NCI-H1694 treated with DMSO at 0.1 percent for 48 hours (cell line): ENCODE measurements at regions not wholly inside any gene's neighbourhood (a gene's known extent, or its start where the extent isn't known, plus 50 kb on each side); places are given as distances from the start of the nearest gene placed in this dataset.
"Not testable (repeated sequence)": the region's sequence is repeated elsewhere in the genome, so short reads cannot be mapped to it uniquely, and the experiment has no call there.

ENCODE experiments used
- DNase-seq: peaks from one replicate; lab custom pipeline; 2025; lab: John Stamatoyannopoulos, UW

DNA sequence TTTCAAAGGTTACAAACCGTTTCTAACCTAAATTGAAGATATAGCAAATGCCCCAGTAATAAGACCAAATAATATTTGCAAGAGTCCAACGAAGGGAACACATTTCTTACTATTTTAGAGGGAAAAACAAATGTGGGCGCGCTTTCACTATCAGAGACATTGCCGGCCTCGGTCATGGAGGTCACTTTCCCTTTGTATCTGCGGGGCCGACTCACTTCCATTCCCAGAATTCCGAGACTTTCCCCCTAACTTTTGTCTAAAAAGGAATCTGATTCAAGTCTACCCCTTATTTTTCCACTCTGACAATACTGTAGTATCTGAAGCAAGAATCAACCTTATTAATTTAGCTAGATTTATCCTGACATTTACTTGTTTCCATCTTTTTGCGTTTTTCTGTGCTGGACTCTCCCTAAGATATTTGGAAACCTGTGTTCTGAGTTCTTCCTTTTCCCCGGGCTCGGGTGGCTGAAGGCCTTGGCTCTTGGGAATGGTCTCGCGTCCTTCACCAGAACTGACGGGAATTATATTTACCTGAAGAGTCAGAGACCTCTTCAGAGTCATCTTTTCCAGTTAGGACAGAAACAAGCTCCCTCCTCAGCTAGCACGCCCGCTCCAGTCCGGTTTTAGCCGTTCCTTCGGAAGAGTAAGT is 71.8 kb upstream of the ZNF184 start:
- no peak for DNase-seq

DNA sequence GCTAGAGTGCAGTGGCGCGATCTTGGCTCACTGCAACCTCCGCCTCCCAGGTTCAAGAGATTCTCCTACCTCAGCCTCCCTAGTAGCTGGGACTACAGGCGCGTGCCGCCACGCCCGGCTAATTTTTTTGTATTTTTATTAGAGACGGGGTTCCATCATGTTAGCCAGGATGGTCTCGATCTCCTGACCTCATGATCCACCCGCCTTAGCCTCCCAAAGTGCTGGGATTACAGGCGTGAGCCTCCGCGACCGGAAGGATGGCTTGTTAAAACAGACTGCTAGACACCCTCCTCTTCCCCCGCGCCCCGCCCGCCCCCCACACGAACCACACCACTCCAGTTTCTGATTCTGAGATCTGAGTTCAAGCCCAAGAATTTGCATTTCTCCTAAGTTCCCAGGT is 71.2 kb upstream of the ZNF184 start:
- DNase-seq: not testable (repeated sequence)

DNA sequence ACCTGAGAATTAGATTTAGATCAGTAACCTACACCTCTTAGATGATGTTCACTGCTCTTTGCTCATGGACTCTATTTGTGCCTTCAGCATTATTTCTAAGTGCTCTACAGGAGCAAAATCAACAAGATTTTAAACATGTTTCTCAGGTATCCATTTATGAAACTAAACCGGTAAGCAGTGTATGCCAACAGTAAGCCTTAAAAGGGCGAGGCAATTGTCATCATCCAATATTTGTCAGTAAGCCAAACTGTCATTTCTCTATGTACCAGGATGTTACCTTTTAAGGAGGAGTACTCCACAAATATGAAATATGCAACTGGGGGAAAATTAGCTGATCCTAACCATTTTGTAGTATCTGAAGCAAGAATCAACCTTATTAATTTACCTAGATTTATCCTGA is 69.6 kb upstream of the ZNF184 start:
- no peak for DNase-seq

DNA sequence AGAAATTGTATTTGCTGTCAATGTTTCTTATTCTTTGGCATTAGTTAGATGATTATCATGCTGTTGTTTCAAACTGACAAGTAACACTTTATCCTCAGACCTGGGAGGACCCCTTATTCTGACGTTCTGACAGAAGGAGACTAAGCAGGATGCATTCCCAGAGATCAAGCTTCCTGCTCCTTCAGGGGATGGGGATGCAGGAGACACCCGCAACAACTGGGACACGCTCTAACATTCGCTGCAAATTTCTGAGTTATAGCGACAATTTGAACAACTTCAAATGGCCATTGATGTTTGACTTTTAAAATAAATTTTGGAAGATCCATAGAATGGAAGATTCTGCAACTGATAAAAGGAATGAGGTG is 69.0 kb upstream of the ZNF184 start:
- DNase-seq: no peak

DNA sequence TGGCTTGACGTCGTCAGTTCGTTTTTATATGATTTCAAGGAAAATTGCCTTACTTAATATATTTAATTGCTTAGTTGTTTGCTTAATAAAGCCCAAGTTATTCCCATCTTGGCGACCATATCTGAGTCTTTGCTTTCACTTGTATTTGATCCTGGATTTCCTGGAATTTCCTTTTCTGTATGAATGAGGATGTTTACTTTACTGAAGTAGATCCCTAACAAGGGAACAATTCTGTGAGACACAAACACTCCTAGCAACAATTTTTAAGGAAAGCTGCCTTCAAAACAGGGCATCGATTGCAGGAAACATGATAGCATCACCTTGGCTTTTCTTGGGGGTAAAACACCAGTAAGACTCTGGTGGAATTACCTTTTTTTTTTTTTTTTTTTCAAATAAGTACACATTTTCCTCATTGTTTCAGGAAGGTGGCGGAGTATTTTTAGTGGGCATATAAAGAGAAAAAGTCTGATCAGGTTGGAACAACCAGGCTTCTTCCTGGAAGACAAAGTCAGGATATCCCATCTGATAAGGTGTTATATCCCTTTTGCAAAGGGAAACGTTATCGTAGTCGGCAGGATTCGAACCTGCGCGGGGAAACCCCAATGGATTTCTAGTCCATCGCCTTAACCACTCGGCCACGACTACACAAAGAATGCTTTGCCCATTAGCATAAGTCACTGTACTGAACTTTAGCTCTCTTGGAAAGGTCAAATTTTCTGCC is 68.5 kb upstream of the ZNF184 start:
- DNase-seq: no peak

DNA sequence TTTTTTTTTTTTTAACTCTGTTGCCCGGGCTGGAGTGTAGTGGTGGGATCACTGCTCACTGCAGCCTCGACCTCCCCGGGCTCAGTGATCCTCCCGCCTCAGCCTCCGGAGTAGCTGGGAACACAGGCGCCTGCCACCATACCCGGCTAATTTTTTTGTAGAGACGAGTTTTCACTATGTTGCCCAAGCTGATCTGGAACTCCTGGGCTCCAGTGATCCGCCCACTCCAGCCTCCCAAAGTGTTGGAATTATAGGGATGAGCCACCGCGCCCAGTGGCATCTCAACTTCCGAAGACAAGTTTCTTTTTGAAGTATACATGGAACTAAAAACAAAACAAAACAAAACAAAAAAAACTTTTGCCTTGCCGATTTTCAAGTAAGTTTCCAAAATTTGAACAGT is 66.6 kb upstream of the ZNF184 start:
- DNase-seq: no peak

DNA sequence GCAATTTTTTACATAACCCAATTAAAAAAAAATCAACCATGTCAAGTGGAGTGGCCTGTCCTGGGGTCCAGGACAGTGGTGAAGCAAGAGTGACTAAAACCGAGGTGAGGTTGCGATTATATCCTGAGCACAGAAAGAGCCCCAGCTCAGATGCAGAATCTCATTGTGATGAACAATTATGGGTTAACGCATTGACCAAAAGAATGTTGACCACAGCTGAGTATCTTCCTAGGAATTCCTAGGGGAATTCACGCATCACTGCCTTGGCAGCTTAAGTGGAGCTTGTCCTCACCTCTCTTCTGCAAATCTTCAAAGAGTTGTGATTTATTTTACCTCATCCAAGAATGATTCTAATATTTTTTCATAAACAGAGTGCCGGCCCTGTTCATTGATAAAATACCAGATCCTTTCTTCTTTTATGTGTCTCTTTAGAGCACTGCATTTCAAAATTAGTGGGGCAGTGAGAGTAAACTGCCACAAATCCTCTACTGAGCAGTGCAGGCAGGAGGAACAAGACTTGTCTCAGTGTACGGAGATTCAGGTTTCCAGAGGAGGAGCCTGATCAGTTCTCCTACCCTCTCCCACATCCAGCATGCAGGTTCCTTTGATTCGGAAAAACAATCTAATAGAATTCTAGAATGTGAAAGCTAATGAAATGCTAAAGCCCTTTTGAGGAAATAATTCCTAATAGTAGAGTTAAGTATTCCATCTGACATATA is 60.1 kb upstream of the ZNF184 start:
- DNase-seq: no peak

DNA sequence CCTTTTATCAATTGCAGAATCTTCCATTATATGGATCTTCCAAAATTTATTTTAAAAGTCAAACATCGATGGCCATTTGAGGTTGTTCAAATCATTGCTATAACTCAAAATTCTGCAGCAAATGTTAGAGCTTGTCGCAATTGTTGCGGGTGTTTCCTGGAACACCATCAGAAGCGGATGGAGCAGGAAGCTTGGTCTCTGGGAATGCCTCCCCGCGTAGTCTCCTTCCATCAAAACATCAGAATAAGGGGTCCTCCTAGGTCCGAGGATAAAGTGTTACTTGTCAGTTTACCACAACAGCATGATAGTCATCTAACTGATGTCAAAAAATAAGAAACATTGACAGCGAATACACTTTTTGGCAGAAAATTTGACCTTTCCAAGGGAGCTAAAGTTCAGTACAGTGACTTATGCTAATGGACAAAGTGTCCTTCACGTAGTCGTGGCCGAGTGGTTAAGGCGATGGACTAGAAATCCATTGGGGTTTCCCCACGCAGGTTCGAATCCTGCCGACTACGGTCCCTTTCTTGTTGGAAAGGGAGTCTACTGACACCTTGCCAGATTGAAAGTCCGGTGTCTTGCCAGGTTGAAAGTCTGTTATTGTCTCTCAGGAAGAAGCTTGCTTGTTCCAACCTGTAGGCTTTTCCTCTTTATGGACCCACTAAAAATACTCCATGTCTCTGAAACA is 59.0 kb upstream of the ZNF184 start:
- DNase-seq: no peak

DNA sequence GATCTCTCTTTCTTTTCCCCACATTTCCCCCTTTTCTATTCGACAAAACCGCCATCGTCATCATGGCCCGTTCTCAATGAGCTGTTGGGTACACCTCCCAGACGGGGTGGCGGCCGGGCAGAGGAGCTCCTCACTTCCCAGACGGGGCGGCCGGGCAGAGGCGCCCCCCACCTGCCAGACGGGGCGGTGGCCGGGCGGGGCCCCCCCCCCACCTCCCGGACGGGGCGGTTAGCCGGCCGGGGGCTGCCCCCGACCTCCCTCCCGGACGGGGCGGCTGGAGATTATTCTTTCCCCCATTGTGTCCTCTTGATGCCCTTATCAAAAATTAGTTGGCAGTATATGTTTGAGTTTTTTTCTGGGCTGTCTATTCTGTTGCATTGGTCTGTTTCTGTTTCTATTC is 56.9 kb upstream of the ZNF184 start:
- not testable (repeated sequence) for DNase-seq

DNA sequence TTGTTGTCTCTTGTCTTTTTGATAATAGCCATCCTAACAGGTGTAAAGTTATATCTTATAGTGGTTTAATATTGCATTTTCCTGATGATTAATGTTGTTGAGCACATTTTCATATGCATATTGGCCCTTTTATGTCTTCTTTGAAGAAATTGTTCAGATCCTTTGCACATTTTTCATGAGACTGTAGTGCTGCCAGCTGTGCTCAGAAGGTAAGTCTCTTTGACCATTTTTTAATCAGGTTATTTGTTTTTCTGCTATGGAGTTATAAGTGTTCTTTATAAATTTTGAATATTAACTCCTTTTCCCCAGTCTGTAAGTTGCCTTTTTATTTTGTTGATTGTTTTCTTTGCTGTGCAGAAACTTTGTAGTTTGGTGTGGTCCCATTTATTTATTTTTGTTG is 55.8 kb upstream of the ZNF184 start:
- no peak for DNase-seq
